Skeletal muscle tissue (tissue), 3 donors: ENCODE measurements at regions not wholly inside any gene's neighbourhood (a gene's known extent, or its start where the extent isn't known, plus 50 kb on each side); places are given as distances from the start of the nearest gene placed in this dataset.

Source experiments
- H3K27ac ChIP-seq: one replicate; pipeline ENCODE4 v1.7.0; 2013; ENCODE audit warnings: mild to moderate bottlenecking, low read depth, low read length, inconsistent platforms
- H3K27me3 ChIP-seq, 3 donors: one replicate each; pipeline ENCODE4 v1.7.0; 2013; ENCODE audit warnings: low read length in 3 of 3; ENCODE audit not compliant: control insufficient read depth in 3 of 3, insufficient read depth in 3 of 3
- H3K36me3 ChIP-seq, 3 donors: one replicate each; pipeline ENCODE4 v1.7.0; 2013; ENCODE audit warnings: low read length in 3 of 3; ENCODE audit not compliant: control insufficient read depth in 3 of 3, insufficient read depth in 3 of 3
- H3K4me1 ChIP-seq, 3 donors: one replicate each; pipeline ENCODE4 v1.7.0; 2013; ENCODE audit warnings: low read length in 3 of 3, mild to moderate bottlenecking in 3 of 3; ENCODE audit not compliant: control insufficient read depth in 3 of 3, insufficient read depth in 3 of 3
- H3K4me3 ChIP-seq, 3 donors: one replicate each; pipeline ENCODE4 v1.7.0; 2013; ENCODE audit warnings: low read length in 3 of 3
- H3K9ac ChIP-seq, 3 donors: one replicate each; pipeline ENCODE4 v1.7.0; 2013; ENCODE audit warnings: low read length in 3 of 3, mild to moderate bottlenecking in 3 of 3, moderate library complexity in 2 of 3, low read depth in 1 of 3
- H3K9me3 ChIP-seq, 3 donors: one replicate each; pipeline ENCODE4 v1.7.0; 2013; ENCODE audit warnings: low read length in 3 of 3; ENCODE audit not compliant: control insufficient read depth in 3 of 3
- donor health status: Osteomylitis.

- Histone ChIP-seq H3K36me3 (no peaks in the 10 kb centered on the region), H3K9me3 (no peaks in the 10 kb centered on the region), H3K27ac (no peak overlapping the region), H3K27me3 (no peaks in the 10 kb centered on the region), H3K4me1 (peaks cover 2 to 14% (median 2%) of the 10 kb centered on the region in 3 donors), H3K4me3 (no peak overlapping the region), H3K9ac (no peak overlapping the region)
Measured at GRCh38 chr6:159493898-159494585, 199.0 kb downstream of the SOD2 start.

GRCh38 chr6:159493231-159493897 lies 199.7 kb downstream of the SOD2 start:
- Histone ChIP-seq H3K36me3 (no peaks in the 10 kb centered on the region), H3K9ac (no peak overlapping the region), H3K4me3 (no peak overlapping the region), H3K4me1 (peaks cover 2 to 14% (median 2%) of the 10 kb centered on the region in 3 donors), H3K9me3 (no peaks in the 10 kb centered on the region), H3K27me3 (no peaks in the 10 kb centered on the region), H3K27ac (no peak overlapping the region)

GRCh38 chr6:159490298-159490937 lies 202.6 kb downstream of the SOD2 start:
- H3K9me3 ChIP-seq = no peaks in the 10 kb centered on the region
- H3K36me3 ChIP-seq = no peaks in the 10 kb centered on the region
- no peak overlapping the region for H3K27ac ChIP-seq
- no peak overlapping the region for H3K9ac ChIP-seq
- no peak overlapping the region for H3K4me3 ChIP-seq
- peaks cover 2 to 14% (median 2%) of the 10 kb centered on the region in 3 donors for H3K4me1 ChIP-seq
- H3K27me3 ChIP-seq = no peaks in the 10 kb centered on the region

GRCh38 chr6:159487636-159488035 lies 205.4 kb downstream of the SOD2 start:
- Histone ChIP-seq H3K4me3 (no peak overlapping the region), H3K9me3 (no peaks in the 10 kb centered on the region), H3K27ac (no peak overlapping the region), H3K36me3 (no peaks in the 10 kb centered on the region), H3K27me3 (no peaks in the 10 kb centered on the region), H3K9ac (no peak overlapping the region), H3K4me1 (peaks cover 0 to 4% (median 2%) of the 10 kb centered on the region in 3 donors)

- H3K27me3 ChIP-seq = no peaks in the 10 kb centered on the region
- H3K9ac ChIP-seq = no peak overlapping the region
- no peaks in the 10 kb centered on the region for H3K4me1 ChIP-seq
- H3K27ac ChIP-seq = no peak overlapping the region
- H3K4me3 ChIP-seq = no peak overlapping the region
- H3K9me3 ChIP-seq = no peaks in the 10 kb centered on the region
- no peaks in the 10 kb centered on the region for H3K36me3 ChIP-seq
Measured at GRCh38 chr6:159483259-159483658, 209.8 kb downstream of the SOD2 start.

GRCh38 chr6:159481897-159482296 lies 211.1 kb downstream of the SOD2 start:
- H3K4me1 ChIP-seq = no peaks in the 10 kb centered on the region
- H3K9me3 ChIP-seq = no peaks in the 10 kb centered on the region
- H3K9ac ChIP-seq = no peak overlapping the region
- H3K27me3 ChIP-seq = no peaks in the 10 kb centered on the region
- no peaks in the 10 kb centered on the region for H3K36me3 ChIP-seq
- no peak overlapping the region for H3K4me3 ChIP-seq
- no peak overlapping the region for H3K27ac ChIP-seq

GRCh38 chr6:159480471-159480870 lies 212.6 kb downstream of the SOD2 start:
- H3K27ac ChIP-seq = no peak overlapping the region
- H3K4me3 ChIP-seq = no peak overlapping the region
- no peaks in the 10 kb centered on the region for H3K9me3 ChIP-seq
- no peaks in the 10 kb centered on the region for H3K27me3 ChIP-seq
- no peaks in the 10 kb centered on the region for H3K36me3 ChIP-seq
- H3K9ac ChIP-seq = no peak overlapping the region
- H3K4me1 ChIP-seq = no peaks in the 10 kb centered on the region

- no peaks in the 10 kb centered on the region for H3K36me3 ChIP-seq
- H3K9ac ChIP-seq = no peak overlapping the region
- H3K27ac ChIP-seq = no peak overlapping the region
- H3K9me3 ChIP-seq = no peaks in the 10 kb centered on the region
- no peaks in the 10 kb centered on the region for H3K4me1 ChIP-seq
- no peaks in the 10 kb centered on the region for H3K27me3 ChIP-seq
- H3K4me3 ChIP-seq = no peak overlapping the region
Measured at GRCh38 chr6:159479146-159479545, 213.9 kb downstream of the SOD2 start.

GRCh38 chr6:159473475-159474263 lies 219.4 kb downstream of the SOD2 start:
- Histone ChIP-seq H3K36me3 (no peaks in the 10 kb centered on the region), H3K27me3 (no peaks in the 10 kb centered on the region), H3K4me1 (no peaks in the 10 kb centered on the region), H3K4me3 (no peak overlapping the region), H3K9ac (no peak overlapping the region), H3K9me3 (no peaks in the 10 kb centered on the region), H3K27ac (no peak overlapping the region)
